A673 (cell line): ENCODE measurements at regions not wholly inside any gene's neighbourhood (a gene's known extent, or its start where the extent isn't known, plus 50 kb on each side); places are given as distances from the start of the nearest gene placed in this dataset.

ENCODE experiments used
- EZH2 ChIP-seq: fragments of 200-600 bp; sonication (generic); IDR thresholded peaks from 2 replicates; pipeline ENCODE4 v1.6.1; 2017; ENCODE audit warnings: borderline replicate concordance, low read depth, mild to moderate bottlenecking, mixed read lengths, antibody characterized with exemption, low read length; ENCODE audit not compliant: poor library complexity, severe bottlenecking
- TF ChIP-seq, protein P1 (sequence below): fragments of 300-800, 200-600 bp; sonication (generic); conservative IDR thresholded peaks from 2 replicates; pipeline ENCODE4 v1.5.1; 2017; ENCODE audit warnings: low read depth, mild to moderate bottlenecking, antibody characterized with exemption, low read length, moderate library complexity, mixed read lengths

DNA sequence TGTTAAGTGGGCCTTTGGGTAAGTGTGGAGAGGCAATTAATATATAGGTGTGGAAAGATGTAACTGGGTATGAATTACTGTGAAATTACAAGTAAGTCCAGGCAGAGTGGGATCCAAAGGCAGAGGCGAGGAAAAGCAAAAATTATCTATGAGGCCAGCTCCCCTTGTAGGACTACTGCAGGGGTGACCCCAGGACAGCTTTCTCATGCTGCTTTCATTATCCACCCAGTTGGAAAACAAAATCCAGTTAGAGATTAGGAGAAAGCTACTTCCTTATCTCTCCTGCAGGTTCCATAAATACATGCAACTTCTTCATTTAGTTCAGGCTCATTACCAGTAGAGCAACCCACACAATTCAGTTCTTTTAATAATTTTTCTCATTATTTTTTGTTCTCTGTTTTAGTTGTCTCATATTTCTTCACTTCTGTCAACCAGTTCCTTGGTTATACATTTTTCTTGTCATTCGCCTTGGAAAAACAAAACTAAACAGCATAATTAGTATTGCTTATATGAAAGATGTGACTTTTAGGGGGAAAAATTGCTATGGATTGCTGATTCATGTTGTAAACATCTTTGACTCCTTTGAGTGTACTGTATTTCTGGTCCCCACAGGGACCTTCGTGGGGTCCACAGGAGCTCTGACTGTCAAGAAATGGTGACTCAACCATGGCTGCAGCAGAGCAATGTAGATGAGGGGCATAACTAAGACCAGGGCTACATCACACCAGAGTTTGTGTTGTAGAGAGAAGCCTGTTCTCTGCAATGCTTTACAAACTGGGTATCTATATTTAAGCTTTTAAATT, 110.4 kb upstream of the PARD3B start:
- TF ChIP-seq EZH2 = no peak
- TF ChIP-seq, protein P1, sequence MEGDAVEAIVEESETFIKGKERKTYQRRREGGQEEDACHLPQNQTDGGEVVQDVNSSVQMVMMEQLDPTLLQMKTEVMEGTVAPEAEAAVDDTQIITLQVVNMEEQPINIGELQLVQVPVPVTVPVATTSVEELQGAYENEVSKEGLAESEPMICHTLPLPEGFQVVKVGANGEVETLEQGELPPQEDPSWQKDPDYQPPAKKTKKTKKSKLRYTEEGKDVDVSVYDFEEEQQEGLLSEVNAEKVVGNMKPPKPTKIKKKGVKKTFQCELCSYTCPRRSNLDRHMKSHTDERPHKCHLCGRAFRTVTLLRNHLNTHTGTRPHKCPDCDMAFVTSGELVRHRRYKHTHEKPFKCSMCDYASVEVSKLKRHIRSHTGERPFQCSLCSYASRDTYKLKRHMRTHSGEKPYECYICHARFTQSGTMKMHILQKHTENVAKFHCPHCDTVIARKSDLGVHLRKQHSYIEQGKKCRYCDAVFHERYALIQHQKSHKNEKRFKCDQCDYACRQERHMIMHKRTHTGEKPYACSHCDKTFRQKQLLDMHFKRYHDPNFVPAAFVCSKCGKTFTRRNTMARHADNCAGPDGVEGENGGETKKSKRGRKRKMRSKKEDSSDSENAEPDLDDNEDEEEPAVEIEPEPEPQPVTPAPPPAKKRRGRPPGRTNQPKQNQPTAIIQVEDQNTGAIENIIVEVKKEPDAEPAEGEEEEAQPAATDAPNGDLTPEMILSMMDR = no peak
